Hepatocyte (in vitro differentiated cells): ENCODE measurements at regions not wholly inside any gene's neighbourhood (a gene's known extent, or its start where the extent isn't known, plus 50 kb on each side); places are given as distances from the start of the nearest gene placed in this dataset.

Experiments
- CTCF ChIP-seq: fragments of 200-600 bp; sonication (generic); IDR thresholded peaks from 2 replicates; pipeline ENCODE4 v1.5.1; 2016; ENCODE audit warnings: antibody characterized with exemption, mild to moderate bottlenecking; ENCODE audit not compliant: poor library complexity
- EZH2 ChIP-seq: fragments of 200-600 bp; sonication (generic); IDR thresholded peaks from 2 replicates; pipeline ENCODE4 v1.6.1; 2016; ENCODE audit warnings: antibody characterized with exemption, mild to moderate bottlenecking, borderline replicate concordance

DNA sequence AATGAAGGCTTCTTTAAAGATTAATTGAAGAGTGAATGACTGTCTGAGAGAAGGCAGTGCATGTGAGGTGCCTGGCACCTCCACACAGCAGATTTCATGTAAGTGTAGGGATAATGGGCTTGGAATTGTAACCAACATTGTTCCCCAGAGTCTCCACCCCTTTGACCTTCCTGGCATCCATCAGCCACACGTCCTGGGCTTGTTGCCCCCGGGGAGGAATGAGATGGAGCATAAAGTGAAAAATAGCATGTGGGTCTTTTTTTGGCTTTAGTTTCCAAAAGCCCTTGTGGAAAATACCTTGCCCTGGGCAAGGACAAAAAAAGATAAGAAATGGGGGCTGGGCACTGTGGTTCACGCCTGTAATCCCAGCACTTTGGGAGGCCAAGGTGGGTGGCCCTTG, 242.2 kb upstream of the ECI2 start:
- TF ChIP-seq CTCF = no peak
- no peak for TF ChIP-seq EZH2
